ENCODE measurements at regions not wholly inside any gene's neighbourhood (a gene's known extent, or its start where the extent isn't known, plus 50 kb on each side); places are given as distances from the start of the nearest gene placed in this dataset.

GRCh38 chr1:163820766-163821165, 499.0 kb downstream of the NUF2 start:
- ATAC-seq (no peak), DNase-seq (no peak)
- H3K9me3 Mint-ChIP-seq (ENCODE audit: insufficient read depth) = no peaks in the 10 kb centered on the region
- H3K4me1 Mint-ChIP-seq (ENCODE audit: low read depth) = no peaks in the 10 kb centered on the region
- H3K36me3 Mint-ChIP-seq (ENCODE audit: low read depth) = no peaks in the 10 kb centered on the region
- no peak overlapping the region for H3K4me3 Mint-ChIP-seq
- no peaks in the 10 kb centered on the region for H3K27me3 Mint-ChIP-seq (ENCODE audit: low read depth)
- CTCF ChIA-PET = no interaction called here
- no peak overlapping the region for H3K27ac Mint-ChIP-seq
- POLR2A ChIA-PET = no interaction called here

- no peak overlapping the region for H3K27ac Mint-ChIP-seq
- H3K4me1 Mint-ChIP-seq (ENCODE audit: low read depth) = no peaks in the 10 kb centered on the region
- ChIA-PET POLR2A (no interaction called here), CTCF (no interaction called here)
- no peaks in the 10 kb centered on the region for H3K36me3 Mint-ChIP-seq (ENCODE audit: low read depth)
- no peak overlapping the region for H3K4me3 Mint-ChIP-seq
- H3K27me3 Mint-ChIP-seq (ENCODE audit: low read depth) = no peaks in the 10 kb centered on the region
- H3K9me3 Mint-ChIP-seq (ENCODE audit: insufficient read depth) = no peaks in the 10 kb centered on the region
- DNase-seq = no peak
- no peak for ATAC-seq
Measured at GRCh38 chr1:163821679-163822078, 499.9 kb downstream of the NUF2 start.

- POLR2A ChIA-PET = no interaction called here
- no peak for DNase-seq
- H3K27me3 Mint-ChIP-seq (ENCODE audit: low read depth) = no peaks in the 10 kb centered on the region
- H3K4me3 Mint-ChIP-seq = no peak overlapping the region
- H3K27ac Mint-ChIP-seq = no peak overlapping the region
- CTCF ChIA-PET = no interaction called here
- no peaks in the 10 kb centered on the region for H3K4me1 Mint-ChIP-seq (ENCODE audit: low read depth)
- no peaks in the 10 kb centered on the region for H3K36me3 Mint-ChIP-seq (ENCODE audit: low read depth)
- no peaks in the 10 kb centered on the region for H3K9me3 Mint-ChIP-seq (ENCODE audit: insufficient read depth)
- ATAC-seq = no peak
Measured at GRCh38 chr1:163823017-163823416, 501.3 kb downstream of the NUF2 start.

GRCh38 chr1:163824006-163824405, 502.3 kb downstream of the NUF2 start:
- Mint-ChIP-seq H3K4me3 (no peak overlapping the region), H3K36me3 (ENCODE audit: low read depth) (no peaks in the 10 kb centered on the region), H3K4me1 (ENCODE audit: low read depth) (no peaks in the 10 kb centered on the region), H3K27me3 (ENCODE audit: low read depth) (no peaks in the 10 kb centered on the region), H3K27ac (no peak overlapping the region), H3K9me3 (ENCODE audit: insufficient read depth) (no peaks in the 10 kb centered on the region)
- ChIA-PET CTCF (no interaction called here), POLR2A (no interaction called here)
- DNase-seq (no peak), ATAC-seq (no peak)

- no peaks in the 10 kb centered on the region for H3K27me3 Mint-ChIP-seq (ENCODE audit: low read depth)
- no peak overlapping the region for H3K4me3 Mint-ChIP-seq
- H3K9me3 Mint-ChIP-seq (ENCODE audit: insufficient read depth) = no peaks in the 10 kb centered on the region
- no peak overlapping the region for H3K27ac Mint-ChIP-seq
- ATAC-seq (no peak), DNase-seq (no peak)
- ChIA-PET CTCF (no interaction called here), POLR2A (no interaction called here)
- H3K36me3 Mint-ChIP-seq (ENCODE audit: low read depth) = no peaks in the 10 kb centered on the region
- H3K4me1 Mint-ChIP-seq (ENCODE audit: low read depth) = no peaks in the 10 kb centered on the region
Measured at GRCh38 chr1:163824490-163824889, 502.7 kb downstream of the NUF2 start.

GRCh38 chr1:163826500-163826899, 504.7 kb downstream of the NUF2 start:
- Mint-ChIP-seq H3K36me3 (ENCODE audit: low read depth) (no peaks in the 10 kb centered on the region), H3K4me1 (ENCODE audit: low read depth) (no peaks in the 10 kb centered on the region), H3K27me3 (ENCODE audit: low read depth) (no peaks in the 10 kb centered on the region), H3K9me3 (ENCODE audit: insufficient read depth) (no peaks in the 10 kb centered on the region), H3K4me3 (no peak overlapping the region), H3K27ac (no peak overlapping the region)
- CTCF ChIA-PET = no interaction called here
- ATAC-seq (no peak), DNase-seq (no peak)
- POLR2A ChIA-PET = no interaction called here

- Mint-ChIP-seq H3K27me3 (ENCODE audit: low read depth) (no peaks in the 10 kb centered on the region), H3K9me3 (ENCODE audit: insufficient read depth) (no peaks in the 10 kb centered on the region), H3K4me3 (no peak overlapping the region), H3K4me1 (ENCODE audit: low read depth) (no peaks in the 10 kb centered on the region), H3K36me3 (ENCODE audit: low read depth) (no peaks in the 10 kb centered on the region), H3K27ac (no peak overlapping the region)
- ATAC-seq = no peak
- DNase-seq = no peak
- CTCF ChIA-PET = no interaction called here
- POLR2A ChIA-PET = no interaction called here
Measured at GRCh38 chr1:163834778-163835177, 513.0 kb downstream of the NUF2 start.

GRCh38 chr1:163836481-163836880, 514.7 kb downstream of the NUF2 start:
- no peak overlapping the region for H3K27ac Mint-ChIP-seq
- ATAC-seq = no peak
- no peak for DNase-seq
- H3K36me3 Mint-ChIP-seq (ENCODE audit: low read depth) = no peaks in the 10 kb centered on the region
- no peak overlapping the region for H3K4me3 Mint-ChIP-seq
- no peaks in the 10 kb centered on the region for H3K4me1 Mint-ChIP-seq (ENCODE audit: low read depth)
- H3K9me3 Mint-ChIP-seq (ENCODE audit: insufficient read depth) = no peaks in the 10 kb centered on the region
- ChIA-PET POLR2A (no interaction called here), CTCF (no interaction called here)
- H3K27me3 Mint-ChIP-seq (ENCODE audit: low read depth) = no peaks in the 10 kb centered on the region

GRCh38 chr1:163837206-163837605, 515.5 kb downstream of the NUF2 start:
- no peak overlapping the region for H3K4me3 Mint-ChIP-seq
- ChIA-PET POLR2A (no interaction called here), CTCF (no interaction called here)
- DNase-seq (no peak), ATAC-seq (no peak)
- H3K36me3 Mint-ChIP-seq (ENCODE audit: low read depth) = no peaks in the 10 kb centered on the region
- no peaks in the 10 kb centered on the region for H3K9me3 Mint-ChIP-seq (ENCODE audit: insufficient read depth)
- no peaks in the 10 kb centered on the region for H3K4me1 Mint-ChIP-seq (ENCODE audit: low read depth)
- no peak overlapping the region for H3K27ac Mint-ChIP-seq
- no peaks in the 10 kb centered on the region for H3K27me3 Mint-ChIP-seq (ENCODE audit: low read depth)

GRCh38 chr1:163842571-163842970, 520.8 kb downstream of the NUF2 start:
- H3K27me3 Mint-ChIP-seq (ENCODE audit: low read depth) = no peaks in the 10 kb centered on the region
- peaks cover 5% of the 10 kb centered on the region for H3K9me3 Mint-ChIP-seq (ENCODE audit: insufficient read depth)
- DNase-seq (no peak), ATAC-seq (no peak)
- POLR2A ChIA-PET = no interaction called here
- no peak overlapping the region for H3K4me3 Mint-ChIP-seq
- CTCF ChIA-PET = no interaction called here
- no peaks in the 10 kb centered on the region for H3K36me3 Mint-ChIP-seq (ENCODE audit: low read depth)
- H3K4me1 Mint-ChIP-seq (ENCODE audit: low read depth) = no peaks in the 10 kb centered on the region
- H3K27ac Mint-ChIP-seq = no peak overlapping the region

GRCh38 chr1:163844459-163844858, 522.7 kb downstream of the NUF2 start:
- Mint-ChIP-seq H3K27ac (no peak overlapping the region), H3K4me3 (no peak overlapping the region), H3K4me1 (ENCODE audit: low read depth) (no peaks in the 10 kb centered on the region), H3K9me3 (ENCODE audit: insufficient read depth) (peaks cover 5% of the 10 kb centered on the region), H3K36me3 (ENCODE audit: low read depth) (no peaks in the 10 kb centered on the region), H3K27me3 (ENCODE audit: low read depth) (no peaks in the 10 kb centered on the region)
- ChIA-PET CTCF (no interaction called here), POLR2A (no interaction called here)
- ATAC-seq (no peak), DNase-seq (no peak)

GRCh38 chr1:163845279-163845678, 523.5 kb downstream of the NUF2 start:
- ATAC-seq = no peak
- peaks cover 5% of the 10 kb centered on the region for H3K9me3 Mint-ChIP-seq (ENCODE audit: insufficient read depth)
- no peak overlapping the region for H3K4me3 Mint-ChIP-seq
- ChIA-PET POLR2A (no interaction called here), CTCF (no interaction called here)
- H3K27ac Mint-ChIP-seq = no peak overlapping the region
- no peaks in the 10 kb centered on the region for H3K27me3 Mint-ChIP-seq (ENCODE audit: low read depth)
- no peaks in the 10 kb centered on the region for H3K4me1 Mint-ChIP-seq (ENCODE audit: low read depth)
- H3K36me3 Mint-ChIP-seq (ENCODE audit: low read depth) = no peaks in the 10 kb centered on the region
- DNase-seq = no peak

- Mint-ChIP-seq H3K4me3 (no peak overlapping the region), H3K9me3 (ENCODE audit: insufficient read depth) (peaks cover 12% of the 10 kb centered on the region), H3K27me3 (ENCODE audit: low read depth) (no peaks in the 10 kb centered on the region), H3K4me1 (ENCODE audit: low read depth) (no peaks in the 10 kb centered on the region), H3K36me3 (ENCODE audit: low read depth) (no peaks in the 10 kb centered on the region), H3K27ac (no peak overlapping the region)
- CTCF ChIA-PET = no interaction called here
- POLR2A ChIA-PET = no interaction called here
- no peak for DNase-seq
- ATAC-seq = no peak
Measured at GRCh38 chr1:163863731-163864130, 542.0 kb downstream of the NUF2 start.

- POLR2A ChIA-PET = no interaction called here
- no peak overlapping the region for H3K4me3 Mint-ChIP-seq
- H3K27me3 Mint-ChIP-seq (ENCODE audit: low read depth) = no peaks in the 10 kb centered on the region
- no peaks in the 10 kb centered on the region for H3K4me1 Mint-ChIP-seq (ENCODE audit: low read depth)
- no peaks in the 10 kb centered on the region for H3K36me3 Mint-ChIP-seq (ENCODE audit: low read depth)
- CTCF ChIA-PET = no interaction called here
- H3K9me3 Mint-ChIP-seq (ENCODE audit: insufficient read depth) = peaks cover 12% of the 10 kb centered on the region
- no peak overlapping the region for H3K27ac Mint-ChIP-seq
- DNase-seq = no peak
- no peak for ATAC-seq
Measured at GRCh38 chr1:163864207-163864606, 542.5 kb downstream of the NUF2 start.

All from activated CD8-positive, alpha-beta T cell treated with anti-CD3 and anti-CD28 coated beads, Interleukin-2, amount 10 ng/mL, durations not matched to agents 7 days and 5 days (primary cell).